ENCODE measurements at regions not wholly inside any gene's neighbourhood (a gene's known extent, or its start where the extent isn't known, plus 50 kb on each side); places are given as distances from the start of the nearest gene placed in this dataset.
"Not testable (repeated sequence)": the region's sequence is repeated elsewhere in the genome, so short reads cannot be mapped to it uniquely, and the experiment has no call there.

GRCh38 chr2:144770616-144771230, 250.8 kb upstream of the ZEB2 start:
- DNase-seq = no peak

DNA sequence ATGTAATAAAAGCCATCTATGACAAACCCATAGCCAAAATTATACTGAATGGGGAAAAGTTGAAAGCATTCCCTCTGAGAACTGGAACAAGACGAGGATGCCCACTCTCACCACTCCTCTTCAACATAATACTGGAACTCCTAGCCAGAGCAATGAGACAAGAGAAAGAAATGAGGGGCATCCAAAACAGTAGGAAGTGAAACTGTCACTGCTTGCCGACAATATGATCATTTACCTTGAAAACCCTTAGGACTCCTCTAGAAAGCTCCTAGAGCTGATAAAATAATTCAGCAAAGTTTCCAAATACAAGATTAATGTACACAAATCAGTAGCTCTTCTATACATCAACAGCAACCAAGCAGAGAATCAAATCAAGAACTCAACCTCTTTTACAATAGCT, 241.0 kb upstream of the ZEB2 start:
- DNase-seq = not testable (repeated sequence)

DNA sequence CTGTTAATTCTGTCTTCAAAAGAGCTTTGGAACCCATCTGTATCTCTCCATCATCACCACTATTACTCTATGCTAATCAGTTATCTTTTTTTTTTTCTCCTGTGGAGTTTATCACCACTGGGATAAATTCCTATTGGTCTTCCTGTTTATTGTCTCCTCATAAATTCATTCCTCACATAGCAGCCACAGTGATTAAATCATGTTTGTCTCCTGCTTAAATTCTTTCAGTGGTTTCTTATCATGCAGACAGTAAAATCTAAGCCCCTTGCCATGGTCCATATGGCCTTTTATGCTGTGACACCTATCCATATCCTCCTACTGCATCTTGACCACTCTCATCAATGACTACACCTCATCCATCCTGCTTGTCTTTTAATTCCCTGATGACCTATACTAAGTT, 239.8 kb upstream of the ZEB2 start:
- DNase-seq = no peak

GRCh38 chr2:144758196-144758595, 238.3 kb upstream of the ZEB2 start:
- not testable (repeated sequence) for DNase-seq

DNA sequence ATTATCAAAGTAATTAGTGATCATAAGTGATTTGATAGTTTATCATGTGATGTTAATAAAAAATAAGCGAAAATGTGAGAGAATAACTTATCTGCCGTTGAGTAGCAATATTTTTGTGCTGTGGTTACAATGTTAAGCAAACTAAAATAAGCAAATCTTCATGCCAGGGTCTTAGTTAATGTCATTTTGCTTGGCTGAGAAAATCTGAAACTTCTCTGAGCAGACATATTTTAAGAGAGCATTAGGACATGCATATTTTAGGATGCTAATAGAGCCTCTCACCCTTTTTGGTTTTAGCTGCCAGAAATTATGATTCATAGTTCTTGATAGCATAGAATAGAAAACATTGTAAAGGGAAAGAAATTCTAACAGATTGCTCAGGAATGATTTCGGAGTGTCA, 233.5 kb upstream of the ZEB2 start:
- no peak for DNase-seq

GRCh38 chr2:144751142-144751905, 231.4 kb upstream of the ZEB2 start:
- DNase-seq = no peak

DNA sequence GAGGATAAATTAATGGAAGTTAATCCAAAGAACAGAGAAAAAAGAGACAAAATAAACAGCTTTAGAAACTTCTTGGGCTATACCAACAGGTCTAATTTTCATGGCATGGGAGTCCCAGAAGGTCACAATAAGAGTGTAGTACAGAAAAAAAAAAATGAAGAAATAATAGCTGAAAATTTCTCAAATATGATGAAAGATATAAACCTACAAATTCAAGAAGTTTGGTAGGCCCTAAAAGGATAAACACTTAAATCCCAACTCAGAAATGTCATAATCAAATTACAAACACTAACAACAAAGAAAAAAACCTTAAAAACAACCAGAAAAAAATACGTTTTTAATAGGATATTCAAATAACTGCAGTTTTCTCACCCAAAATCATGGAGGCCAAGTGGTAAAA, 229.3 kb upstream of the ZEB2 start:
- DNase-seq = no peak

DNA sequence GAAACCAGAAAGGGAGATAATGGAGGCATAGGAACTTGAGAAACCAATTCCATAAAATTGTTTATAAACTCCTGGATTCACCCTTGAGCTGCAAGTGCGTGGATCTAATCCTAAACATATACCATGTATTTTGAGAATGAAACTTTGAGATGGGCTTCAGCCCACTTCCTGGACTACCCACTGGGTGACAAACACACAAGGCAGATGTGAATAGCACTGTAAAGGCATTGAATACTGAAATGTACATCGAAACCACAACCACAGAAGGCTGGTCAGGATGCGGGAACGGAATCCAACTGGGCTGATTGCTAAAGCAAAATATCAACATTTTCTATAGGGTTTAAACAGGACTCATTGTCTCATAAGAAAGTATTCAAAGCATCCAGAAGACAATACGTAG, 228.5 kb upstream of the ZEB2 start:
- no peak for DNase-seq

- no peak for DNase-seq
These were observed 227.7 kb upstream of the ZEB2 start for GRCh38 chr2:144747571-144747970.

- DNase-seq = no peak
These were observed 225.5 kb upstream of the ZEB2 start for GRCh38 chr2:144745424-144745823.

DNA sequence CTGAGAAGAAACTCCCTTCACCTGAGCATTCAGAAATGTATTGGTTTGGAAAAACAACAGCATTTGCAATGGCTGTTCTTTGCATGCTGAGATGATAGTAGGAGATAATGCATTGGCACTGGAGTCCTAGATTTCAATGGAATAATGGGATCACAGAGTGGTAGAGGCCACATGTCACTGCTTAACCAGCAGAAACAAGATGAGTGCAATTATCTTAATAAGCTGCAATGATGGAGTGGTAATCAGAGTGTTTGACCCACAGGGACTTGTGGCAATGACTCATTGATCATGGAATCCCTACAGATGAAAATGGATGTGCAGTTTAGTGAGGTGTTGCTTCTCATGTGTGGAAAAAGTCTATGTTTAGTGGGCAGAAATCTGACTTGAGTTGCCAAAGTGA, 218.8 kb upstream of the ZEB2 start:
- DNase-seq = no peak

GRCh38 chr2:144730711-144731110, 210.8 kb upstream of the ZEB2 start:
- DNase-seq = no peak

DNA sequence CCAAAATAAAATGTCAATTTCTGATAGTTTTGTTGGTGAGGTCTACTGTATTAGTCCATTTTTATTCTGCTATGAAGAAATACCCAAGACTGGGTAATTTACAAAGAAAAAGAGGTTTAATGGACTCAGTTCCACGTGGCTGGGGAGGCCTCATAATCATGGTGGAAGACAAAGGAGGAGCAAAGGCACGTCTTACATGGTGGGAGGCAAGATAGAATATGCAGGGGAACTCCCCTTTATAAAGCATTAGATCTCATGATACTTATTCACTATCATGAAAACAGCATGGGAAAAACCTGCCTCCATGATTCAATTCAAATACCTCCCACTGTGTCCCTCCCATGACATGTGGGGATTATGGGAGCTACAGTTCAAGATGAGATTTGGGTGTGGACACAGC, 204.5 kb upstream of the ZEB2 start:
- not testable (repeated sequence) for DNase-seq

DNA sequence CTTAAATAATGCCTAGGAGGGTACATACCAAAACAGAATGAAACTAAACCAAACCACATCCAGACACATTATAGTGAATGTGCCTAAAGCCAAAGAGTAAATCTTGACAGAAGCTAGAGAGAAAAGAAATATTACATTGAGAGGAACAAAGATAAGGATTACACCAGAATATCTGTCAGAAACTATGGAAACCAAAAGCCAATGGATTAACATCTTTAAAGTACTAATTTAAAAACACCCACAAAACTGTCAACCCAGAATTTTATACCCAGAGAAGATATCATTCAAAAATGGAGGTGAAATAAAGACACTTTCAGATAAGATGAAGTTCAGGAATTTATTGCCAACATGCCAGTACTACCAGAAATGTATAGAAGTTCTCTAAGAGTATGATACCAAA, 198.5 kb upstream of the ZEB2 start:
- DNase-seq = no peak

- DNase-seq = no peak
These were observed 196.1 kb upstream of the ZEB2 start for GRCh38 chr2:144715992-144716391.

- DNase-seq = no peak
These were observed 193.5 kb upstream of the ZEB2 start for GRCh38 chr2:144713410-144713809.

GRCh38 chr2:144712550-144712940, 192.6 kb upstream of the ZEB2 start:
- DNase-seq = no peak

- DNase-seq = no peak
These were observed 192.0 kb upstream of the ZEB2 start for GRCh38 chr2:144711630-144712549.

DNA sequence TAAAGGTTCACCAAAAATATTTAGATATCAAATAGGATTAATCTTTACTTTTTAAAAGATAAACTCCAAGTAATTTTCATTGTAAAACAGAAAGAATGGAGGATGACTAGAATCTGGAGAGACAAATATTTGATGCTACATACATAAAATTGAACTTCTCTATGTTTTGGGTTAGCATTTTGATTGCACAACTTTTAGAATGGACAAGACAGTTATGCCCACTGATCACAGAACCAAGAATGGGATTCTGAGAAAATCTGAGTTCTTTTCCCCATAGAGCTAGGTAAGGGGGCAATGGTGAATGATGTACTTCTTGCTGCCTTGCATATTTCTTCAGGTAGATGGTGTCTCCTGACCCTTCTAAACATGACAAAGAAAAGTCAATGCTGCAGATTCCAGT, 191.2 kb upstream of the ZEB2 start:
- no peak for DNase-seq

DNA sequence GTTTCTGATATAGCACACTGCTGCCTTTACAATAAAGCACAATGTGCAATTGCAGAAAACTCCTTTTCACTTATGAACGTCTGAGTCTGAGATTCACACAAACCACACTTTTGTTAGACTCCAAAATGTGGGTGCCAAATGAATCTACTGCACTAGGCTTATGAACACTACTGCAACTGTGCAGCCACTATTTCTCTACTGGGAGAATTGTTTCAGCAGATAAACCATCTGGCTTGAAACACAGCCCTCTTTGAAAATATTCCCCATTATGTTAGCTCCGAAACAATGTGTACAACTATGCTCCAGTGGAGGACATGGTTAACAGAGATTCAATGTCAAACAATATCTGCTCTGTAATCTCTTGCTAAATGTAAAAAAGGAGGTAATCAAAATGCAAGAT, 188.7 kb upstream of the ZEB2 start:
- no peak for DNase-seq

GRCh38 chr2:144707736-144708326, 187.9 kb upstream of the ZEB2 start:
- no peak for DNase-seq

DNA sequence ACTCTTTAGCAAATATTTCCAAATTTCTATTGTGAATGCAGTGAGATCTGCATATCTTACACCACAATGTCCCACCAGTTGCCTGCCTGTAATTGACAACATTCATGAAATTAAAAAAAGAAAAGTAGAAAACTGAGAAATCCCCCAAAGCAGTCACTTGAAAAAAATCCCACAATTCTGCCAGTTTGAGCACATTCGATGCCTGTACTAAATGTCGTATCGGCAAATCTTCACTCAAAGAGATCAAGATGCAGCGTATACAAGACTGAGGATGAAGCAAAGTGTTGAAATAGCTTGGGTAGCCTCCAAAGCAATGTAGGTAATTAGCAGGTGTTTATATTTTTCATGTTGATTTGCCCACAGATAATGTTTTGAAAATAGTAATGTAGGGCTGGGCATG, 186.7 kb upstream of the ZEB2 start:
- no peak for DNase-seq

Data from NCI-H187 treated with DMSO at 0.1 percent for 48 hours (cell line).